GM21717 (cell line): ENCODE measurements at regions not wholly inside any gene's neighbourhood (a gene's known extent, or its start where the extent isn't known, plus 50 kb on each side); places are given as distances from the start of the nearest gene placed in this dataset.
"Not testable (repeated sequence)": the region's sequence is repeated elsewhere in the genome, so short reads cannot be mapped to it uniquely, and the experiment has no call there.

Experiments
- ATAC-seq: cut with Tn5 transposase; IDR thresholded peaks from one replicate; pipeline ENCODE4 v1.9.1; 2021; ENCODE audit warnings: mild to moderate bottlenecking, moderate library complexity; ENCODE audit not compliant: unreplicated experiment

- ATAC-seq = peak; percentile 98
These were observed 646.6 kb upstream of the HS3ST5 start for GRCh38 chr6:114989279-114989964.

GRCh38 chr6:114987281-114987680 is 644.5 kb upstream of the HS3ST5 start:
- no peak for ATAC-seq

GRCh38 chr6:114955363-114955762 is 612.5 kb upstream of the HS3ST5 start:
- no peak for ATAC-seq

- no peak for ATAC-seq
These were observed 609.4 kb upstream of the HS3ST5 start for GRCh38 chr6:114952229-114952628.

- ATAC-seq = no peak
These were observed 602.6 kb upstream of the HS3ST5 start for GRCh38 chr6:114945392-114945791.

- ATAC-seq = no peak
These were observed 598.3 kb upstream of the HS3ST5 start for GRCh38 chr6:114941078-114941477.

- ATAC-seq = no peak
These were observed 597.4 kb upstream of the HS3ST5 start for GRCh38 chr6:114940181-114940580.

- ATAC-seq = no peak
These were observed 596.8 kb upstream of the HS3ST5 start for GRCh38 chr6:114939630-114940029.

- no peak for ATAC-seq
These were observed 593.3 kb upstream of the HS3ST5 start for GRCh38 chr6:114936080-114936479.

GRCh38 chr6:114934079-114934478 is 591.3 kb upstream of the HS3ST5 start:
- no peak for ATAC-seq

GRCh38 chr6:114928731-114929130 is 585.9 kb upstream of the HS3ST5 start:
- ATAC-seq = not testable (repeated sequence)

GRCh38 chr6:114906096-114906495 is 563.3 kb upstream of the HS3ST5 start:
- ATAC-seq = no peak

GRCh38 chr6:114897536-114897935 is 554.7 kb upstream of the HS3ST5 start:
- no peak for ATAC-seq

GRCh38 chr6:114892211-114892610 is 549.4 kb upstream of the HS3ST5 start:
- ATAC-seq = no peak

- no peak for ATAC-seq
These were observed 545.4 kb upstream of the HS3ST5 start for GRCh38 chr6:114888241-114888640.

- ATAC-seq = no peak
These were observed 544.0 kb upstream of the HS3ST5 start for GRCh38 chr6:114886670-114887436.

- no peak for ATAC-seq
These were observed 536.9 kb upstream of the HS3ST5 start for GRCh38 chr6:114879693-114880092.

GRCh38 chr6:114878091-114878490 is 535.3 kb upstream of the HS3ST5 start:
- ATAC-seq = no peak

GRCh38 chr6:114874410-114874809 is 531.6 kb upstream of the HS3ST5 start:
- ATAC-seq = no peak

GRCh38 chr6:114865506-114865905 is 522.7 kb upstream of the HS3ST5 start:
- ATAC-seq = not testable (repeated sequence)

- ATAC-seq = no peak
These were observed 520.8 kb upstream of the HS3ST5 start for GRCh38 chr6:114863610-114864009.

GRCh38 chr6:114862819-114863218 is 520.0 kb upstream of the HS3ST5 start:
- no peak for ATAC-seq
